IPS DF 19.7 (cell line): ENCODE measurements at regions not wholly inside any gene's neighbourhood (a gene's known extent, or its start where the extent isn't known, plus 50 kb on each side); places are given as distances from the start of the nearest gene placed in this dataset.

Experiments used
- DNase-seq: peaks from one replicate; pipeline ENCODE4 v3.0.0-alpha.2; 2013; ENCODE audit warnings: low read depth, low spot score

DNA sequence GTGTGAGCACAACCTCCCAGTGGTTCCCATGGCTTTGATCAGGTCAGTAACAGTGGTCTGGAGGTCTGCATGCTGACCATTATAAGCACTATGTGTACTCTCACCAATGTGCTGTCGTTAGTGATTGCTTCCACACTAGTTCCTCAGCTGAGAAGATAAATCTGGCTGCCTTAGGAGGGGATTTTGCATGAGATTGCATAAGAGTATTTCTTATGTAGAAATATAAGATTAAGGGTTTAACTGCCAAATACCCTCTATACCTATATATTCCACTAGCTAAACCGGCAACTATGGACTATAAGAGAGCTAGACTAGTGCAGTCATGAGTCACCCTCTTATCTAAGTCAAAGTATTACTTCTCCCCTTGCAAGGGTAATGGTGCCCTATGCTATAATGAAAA, 580.2 kb downstream of the CDH11 start:
- no peak for DNase-seq

DNA sequence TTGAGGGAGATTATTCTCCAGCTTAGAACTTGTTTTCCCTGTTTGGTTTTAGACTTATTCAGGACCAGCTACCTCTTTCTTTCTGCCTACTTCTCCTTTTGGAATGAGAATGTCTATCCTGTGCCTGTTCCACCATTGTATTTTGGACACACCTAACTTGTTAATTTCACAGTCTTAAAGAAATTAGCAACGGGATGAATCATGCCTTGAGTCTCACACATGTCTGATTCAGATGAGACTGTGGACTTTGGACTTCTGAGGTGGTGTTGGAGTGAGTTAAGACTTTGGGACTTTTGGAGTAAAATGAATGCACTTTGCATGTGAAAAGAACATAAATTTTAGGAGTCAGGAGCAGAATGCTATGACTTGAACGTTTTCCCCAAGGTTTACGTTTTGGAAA, 581.4 kb downstream of the CDH11 start:
- DNase-seq = no peak

DNA sequence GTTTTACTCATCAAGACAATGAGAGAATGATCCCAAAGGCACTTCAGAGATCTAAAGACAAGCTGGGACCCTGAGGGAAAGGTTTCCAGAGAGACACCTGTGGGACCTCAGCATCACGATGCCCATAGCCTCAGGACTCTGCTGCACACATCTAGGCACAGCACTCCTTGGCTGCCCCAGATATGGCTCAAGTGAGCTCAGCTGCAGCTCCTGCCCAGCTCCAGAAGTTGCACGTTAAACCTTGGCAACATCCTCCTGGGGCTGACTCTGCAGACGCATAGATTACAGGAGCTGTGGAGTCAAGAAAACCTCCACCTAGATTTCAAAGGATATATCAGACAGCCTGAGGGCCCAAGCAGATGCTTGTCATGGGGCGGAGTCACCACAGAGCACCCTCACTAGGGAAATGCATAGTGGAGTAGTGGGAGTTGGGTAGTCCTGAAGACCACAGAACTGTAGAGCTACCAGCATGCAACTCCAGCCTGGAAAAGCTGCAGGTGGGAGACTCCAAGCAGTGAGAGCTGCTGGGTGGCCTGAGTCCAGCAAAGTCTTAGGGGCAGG, 582.0 kb downstream of the CDH11 start:
- DNase-seq = no peak

DNA sequence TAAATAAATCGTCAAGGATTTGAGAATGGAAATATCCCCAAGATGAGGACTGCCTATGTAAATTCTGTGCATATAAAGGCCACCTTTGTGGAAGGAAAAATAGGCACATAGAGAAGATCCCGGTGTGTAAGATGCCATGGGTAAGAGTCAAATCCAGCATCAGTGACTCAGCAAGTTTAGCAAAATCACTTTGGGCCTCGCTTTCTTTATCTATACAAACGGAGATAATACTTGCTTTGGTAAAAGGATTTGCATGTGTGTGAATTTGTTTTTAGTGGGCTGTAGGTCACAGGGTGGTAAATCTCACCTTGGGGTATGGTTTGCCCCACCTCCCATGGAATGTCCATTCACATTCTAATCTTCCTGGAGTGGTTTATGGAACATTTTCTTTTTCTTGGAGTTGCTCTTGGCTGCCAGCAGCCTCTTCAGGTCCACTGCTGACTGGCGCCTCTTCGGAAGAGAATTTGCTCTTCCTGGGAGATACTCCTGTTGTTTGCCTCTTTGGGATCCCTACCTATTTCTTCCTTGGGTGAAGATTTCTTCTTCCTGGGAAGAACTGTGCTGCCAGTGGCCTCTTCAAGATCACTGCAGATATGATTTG, 587.6 kb downstream of the CDH11 start:
- DNase-seq = no peak

DNA sequence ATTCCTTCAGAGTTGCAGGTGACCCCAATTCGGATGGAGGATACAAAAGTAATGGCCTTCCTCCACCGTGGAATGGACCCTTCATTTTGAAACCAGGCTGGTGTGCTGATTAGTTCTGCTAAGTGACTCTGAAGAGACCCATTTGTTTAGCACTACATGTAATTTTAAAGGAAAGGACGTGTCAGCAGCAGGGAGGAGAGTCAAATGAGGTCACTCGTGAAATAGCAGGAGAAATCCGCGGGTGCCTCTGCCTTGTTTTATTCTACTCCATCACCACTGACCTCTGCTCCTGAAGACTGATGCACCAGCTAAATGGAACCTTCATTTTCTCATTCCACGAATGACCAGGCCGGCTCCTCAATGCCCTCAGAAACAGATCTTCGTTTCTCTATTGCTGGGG, 589.2 kb downstream of the CDH11 start:
- DNase-seq = no peak

DNA sequence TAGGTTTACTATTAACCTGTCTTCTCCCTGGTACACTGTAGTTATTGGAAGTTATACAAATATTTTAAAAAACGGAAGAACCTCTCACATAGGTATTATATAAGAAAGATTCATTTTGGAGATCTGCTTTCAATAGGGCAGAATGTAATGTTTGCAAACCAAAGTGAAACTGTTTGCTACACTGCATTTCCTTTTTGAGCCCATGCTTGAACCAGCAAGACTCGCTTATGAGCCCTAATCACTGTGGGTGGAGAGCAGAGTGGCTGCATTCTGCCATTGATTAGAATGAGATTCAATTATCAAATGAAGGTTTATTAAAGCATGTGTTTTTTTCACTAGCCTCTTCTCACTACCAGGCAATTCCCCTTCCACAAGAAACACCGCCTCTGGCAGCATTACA, 589.7 kb downstream of the CDH11 start:
- DNase-seq = no peak

DNA sequence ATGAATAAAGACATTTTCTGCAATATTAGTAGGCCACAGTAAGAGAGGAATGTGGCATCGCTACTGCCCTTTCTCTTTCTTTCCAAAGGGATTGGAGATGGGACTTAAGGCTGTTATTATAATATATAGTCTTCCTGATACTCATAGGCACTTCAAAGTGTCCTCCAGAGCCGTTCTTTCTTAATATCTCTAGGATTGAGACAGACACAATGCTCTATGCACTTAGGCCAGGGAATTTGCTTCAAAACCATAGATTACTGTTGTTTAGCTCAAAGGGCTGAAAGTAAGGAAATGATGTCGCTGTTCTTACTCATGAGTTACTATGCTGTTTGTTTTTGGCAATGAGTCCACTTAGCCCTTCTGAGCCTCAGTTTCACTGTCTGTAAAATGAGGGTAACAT, 590.5 kb downstream of the CDH11 start:
- DNase-seq = no peak

DNA sequence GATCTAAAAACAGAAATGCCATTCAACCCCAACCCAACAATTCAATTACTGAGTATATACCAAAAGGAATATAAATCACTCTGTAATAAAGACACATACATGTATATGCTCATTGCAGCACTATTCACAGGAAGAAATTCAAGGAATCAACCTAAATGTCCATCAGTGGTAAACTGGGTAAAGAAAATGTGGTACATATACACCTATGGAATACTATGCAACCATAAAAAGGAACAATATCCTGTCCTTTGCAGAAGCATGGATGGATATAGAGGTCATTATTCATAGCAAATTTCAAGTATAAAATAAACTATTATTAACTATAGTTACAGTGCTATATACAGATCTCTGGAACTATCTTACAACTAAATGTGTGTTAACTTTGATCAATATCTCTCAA, 599.3 kb downstream of the CDH11 start:
- no peak for DNase-seq

DNA sequence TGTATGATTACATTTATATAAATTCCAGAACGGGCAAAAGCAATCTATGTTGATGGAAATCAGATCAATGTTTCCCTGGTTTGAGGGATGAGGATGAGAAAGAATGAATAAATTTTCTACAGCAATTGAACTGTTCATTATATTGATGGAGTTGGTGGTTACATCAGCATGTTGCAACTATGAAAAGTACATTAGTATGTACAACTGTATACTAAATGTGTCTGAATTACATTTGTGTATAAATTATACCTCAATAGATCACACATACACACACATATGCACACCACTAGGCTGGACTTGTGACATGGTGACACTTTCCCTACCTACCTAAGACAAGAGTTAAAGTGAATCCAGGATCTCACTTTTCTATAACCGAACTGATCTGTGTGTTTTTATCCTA, 608.0 kb downstream of the CDH11 start:
- DNase-seq = no peak

DNA sequence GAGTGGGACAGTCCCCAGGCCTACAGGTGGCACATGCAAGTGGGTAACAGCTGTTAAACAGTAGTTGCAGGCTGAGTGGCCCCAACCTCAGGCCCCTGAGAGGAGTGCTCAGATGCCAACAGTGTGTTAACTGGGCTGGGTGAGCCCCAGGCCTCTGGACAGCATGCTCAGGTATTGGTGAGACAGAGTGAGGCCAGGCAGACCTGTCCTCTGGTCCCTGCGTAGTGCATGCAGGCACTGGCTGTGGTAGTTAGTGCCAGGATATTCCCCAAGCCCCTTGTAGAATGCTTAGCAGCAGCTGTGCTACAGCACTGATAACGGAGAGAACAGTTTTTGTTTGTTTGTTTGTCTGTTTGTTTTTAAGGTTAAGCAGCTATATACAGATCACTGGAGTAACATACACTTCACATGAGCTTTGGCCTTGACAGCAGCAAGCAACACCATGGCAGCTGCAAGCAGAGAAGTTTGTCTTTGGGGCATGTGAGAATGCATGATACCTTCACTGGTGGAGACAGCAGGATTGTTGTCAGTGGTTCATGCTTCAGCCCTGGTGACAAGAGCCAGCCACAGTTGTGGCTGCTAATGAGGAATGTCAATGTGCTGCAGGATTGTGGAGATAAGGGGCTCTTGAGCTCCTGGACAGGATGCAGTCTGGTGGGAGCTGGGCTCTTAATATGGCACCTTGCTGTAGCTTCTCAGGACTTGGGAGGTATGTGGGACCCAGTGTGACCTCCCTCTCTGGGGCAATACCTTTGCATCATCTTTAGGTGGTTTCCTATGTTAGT, 614.4 kb downstream of the CDH11 start:
- no peak for DNase-seq

DNA sequence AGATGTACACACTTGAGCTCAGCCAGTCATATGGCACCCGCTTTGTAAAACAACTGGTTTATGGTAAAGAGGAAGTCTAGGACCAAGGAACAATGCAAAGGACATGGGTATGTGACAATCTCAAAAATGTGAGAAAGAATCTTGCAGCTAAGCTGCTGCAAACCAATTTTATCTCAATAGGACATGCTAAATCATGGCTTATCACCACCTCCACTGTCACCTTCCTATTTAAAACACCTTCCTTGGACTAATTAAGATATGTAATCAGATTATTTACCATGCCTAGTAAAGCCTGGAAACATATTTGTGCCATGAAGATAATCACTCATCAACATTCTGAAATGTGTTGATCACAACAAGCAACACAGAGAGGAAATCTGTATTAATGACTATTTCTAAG, 622.7 kb downstream of the CDH11 start:
- no peak for DNase-seq

DNA sequence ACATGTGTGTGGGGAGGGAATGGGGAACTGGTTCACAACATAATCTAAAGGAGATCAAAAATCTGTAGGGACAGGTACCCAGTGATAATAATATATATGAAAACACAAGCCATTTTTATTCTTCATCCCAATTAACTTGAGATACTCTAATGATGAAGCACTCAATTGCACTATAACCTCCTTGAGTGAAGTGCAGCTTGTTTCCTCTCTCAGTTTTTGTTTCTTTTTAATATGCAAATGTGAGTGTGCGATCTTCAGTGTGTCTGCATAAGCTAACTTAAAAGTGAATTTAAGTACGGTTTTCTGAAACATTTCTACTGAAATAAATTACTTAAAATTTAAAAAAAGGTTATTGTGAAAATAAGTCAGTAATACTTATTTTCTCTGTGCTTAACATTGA, 623.5 kb downstream of the CDH11 start:
- no peak for DNase-seq

DNA sequence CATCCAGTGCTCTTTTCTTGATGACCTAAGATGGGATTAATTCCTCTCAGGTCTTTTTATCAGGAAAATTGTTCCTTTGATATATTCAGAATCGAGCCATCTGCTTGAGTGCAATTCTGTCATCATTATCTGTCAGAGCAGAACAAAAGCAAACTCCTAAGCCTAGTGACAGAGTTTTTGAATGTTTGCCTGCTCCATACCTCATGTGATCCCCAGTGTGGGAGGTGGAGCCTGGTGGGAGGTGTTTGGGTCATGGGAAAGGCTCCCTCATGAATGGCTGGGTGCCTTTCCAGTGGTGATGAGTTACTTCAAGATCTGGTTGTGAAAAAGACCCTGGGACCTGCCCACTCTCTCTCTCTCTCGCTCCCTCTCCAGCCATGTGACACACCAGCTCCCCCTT, 628.2 kb downstream of the CDH11 start:
- no peak for DNase-seq

DNA sequence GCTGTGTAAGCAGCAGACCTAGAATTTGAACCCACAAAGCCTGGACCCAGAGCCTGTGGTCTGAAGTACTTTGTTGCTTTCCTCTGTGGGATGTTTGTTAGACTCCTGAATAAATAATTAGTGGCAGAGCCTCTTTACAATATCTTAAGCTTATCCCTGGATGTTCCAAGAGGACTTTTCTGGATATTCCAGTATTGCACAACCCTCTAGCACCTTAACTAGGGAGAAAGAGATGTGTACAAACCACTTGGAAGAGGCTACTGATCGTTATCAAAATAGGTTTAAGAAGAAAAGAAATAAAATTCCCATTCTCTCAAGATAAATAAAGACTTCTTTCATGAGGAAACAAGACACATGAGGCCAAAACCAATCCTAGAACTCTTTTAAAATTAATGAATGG, 632.4 kb downstream of the CDH11 start:
- no peak for DNase-seq

DNA sequence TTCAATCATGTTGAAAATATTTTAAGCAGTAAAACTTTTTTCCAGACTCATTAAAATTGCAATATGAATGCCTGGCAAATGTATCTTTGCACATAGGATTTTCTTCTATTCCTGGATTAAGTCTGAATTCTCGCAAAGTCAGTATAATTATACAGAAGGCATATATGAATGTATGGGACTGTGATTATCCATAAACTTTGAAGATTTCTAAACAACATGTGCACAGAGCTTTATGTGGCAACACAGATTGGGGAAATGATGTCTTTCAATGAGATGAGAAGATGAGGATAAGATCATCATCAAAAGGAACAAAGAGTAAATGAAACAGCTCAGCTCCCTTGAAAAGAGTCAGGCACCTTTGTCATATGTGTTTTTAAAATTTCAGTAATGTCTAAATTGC, 635.3 kb downstream of the CDH11 start:
- DNase-seq = no peak

DNA sequence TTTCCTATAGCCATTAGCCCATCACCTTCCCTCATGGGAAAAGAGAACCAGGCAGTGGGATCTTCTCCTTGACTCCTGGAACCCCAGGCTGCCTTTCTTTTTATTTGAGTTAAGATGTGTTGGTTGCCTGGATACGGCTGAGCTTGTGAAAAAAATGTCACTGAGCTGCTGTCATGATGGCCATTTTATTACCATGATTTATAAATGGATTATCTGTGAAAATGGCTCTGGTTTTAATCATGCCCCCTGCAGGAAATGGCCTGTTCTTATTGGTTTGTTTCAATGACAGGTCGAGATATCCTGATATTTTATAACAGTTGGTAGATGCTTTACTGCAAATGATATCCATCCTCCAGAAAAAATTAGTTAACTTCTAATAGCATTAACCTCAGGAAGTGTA, 640.4 kb downstream of the CDH11 start:
- no peak for DNase-seq

DNA sequence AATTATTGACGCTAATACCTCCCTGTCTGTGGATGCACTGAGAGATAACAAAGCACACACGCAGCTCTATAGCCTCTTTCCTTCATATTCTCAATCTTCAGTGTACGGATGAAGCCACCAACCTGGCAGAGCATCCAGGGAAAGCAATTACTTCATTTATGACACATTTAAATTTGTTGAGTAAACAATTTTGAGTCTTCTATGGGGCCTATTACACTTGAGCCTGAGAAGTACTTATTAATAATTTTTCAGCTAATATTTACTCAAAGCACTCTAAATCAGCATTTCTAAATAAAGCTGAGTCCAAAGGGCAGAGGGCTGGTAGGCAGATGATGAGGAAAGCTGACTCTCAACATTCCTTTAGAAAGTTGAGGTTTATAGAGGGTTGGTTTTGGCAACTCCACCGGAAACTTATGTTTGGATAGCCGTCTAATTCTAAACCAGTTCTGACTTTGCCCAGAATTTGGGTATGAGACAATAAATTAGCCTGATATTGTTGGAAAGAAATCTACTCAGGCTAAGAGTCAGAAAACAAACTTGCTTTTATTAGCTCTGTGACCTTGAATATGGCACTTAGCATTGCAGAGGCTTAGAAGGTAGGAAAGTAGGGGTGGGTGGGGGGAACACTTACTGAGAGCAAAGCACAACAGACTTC, 643.5 kb downstream of the CDH11 start:
- DNase-seq = no peak

DNA sequence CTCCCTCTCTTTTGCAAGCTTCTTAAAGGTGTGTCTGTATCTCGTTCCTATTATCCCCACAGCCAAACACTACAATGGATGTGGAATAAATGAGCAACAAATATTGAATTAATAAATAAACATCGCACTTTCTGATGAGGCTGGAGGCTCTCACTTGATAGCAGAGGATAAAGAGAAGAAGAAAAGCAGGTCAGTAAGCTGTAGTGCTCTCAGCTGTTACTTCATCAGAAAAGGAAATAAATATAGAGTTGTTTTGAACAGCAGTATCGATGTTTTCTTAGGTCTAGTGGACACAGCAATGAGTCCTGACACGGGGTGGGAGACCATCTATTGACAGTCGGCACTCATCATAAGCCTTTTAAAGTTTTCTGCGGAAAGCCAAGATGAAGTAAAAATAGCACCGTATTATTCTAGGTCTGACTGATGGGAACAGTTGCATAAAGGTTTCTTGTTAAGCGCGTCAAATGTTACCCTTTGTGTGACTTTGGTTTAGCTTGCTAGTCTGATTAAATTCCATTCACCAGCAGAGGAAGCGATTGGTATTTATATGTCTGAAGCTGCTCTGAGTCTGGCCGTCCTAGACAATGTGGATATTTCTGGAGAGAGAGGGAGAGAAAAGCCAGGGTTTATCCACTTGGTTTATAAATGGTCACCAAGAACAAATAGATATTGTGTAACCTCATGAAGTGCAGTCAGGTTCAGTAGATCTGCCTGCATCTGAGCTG, 646.1 kb downstream of the CDH11 start:
- no peak for DNase-seq

DNA sequence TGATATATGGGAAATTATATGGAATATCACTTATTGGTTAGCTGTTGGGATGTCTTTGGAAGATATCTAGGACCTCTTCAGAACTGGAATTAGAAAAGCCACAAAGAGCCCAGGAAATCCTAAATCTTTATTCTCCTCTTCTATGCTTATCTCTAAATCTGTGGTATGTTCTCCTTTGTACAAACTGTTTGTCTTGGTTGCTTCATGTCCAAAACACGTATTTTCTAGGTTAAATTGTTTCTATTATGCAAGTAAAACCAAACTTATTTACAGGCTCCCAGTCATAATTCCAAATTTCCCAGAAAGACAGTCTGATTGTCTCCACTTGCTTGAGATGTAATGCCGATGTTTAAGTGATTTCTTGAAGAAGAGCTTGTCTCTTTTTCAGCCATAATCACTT, 650.9 kb downstream of the CDH11 start:
- no peak for DNase-seq

DNA sequence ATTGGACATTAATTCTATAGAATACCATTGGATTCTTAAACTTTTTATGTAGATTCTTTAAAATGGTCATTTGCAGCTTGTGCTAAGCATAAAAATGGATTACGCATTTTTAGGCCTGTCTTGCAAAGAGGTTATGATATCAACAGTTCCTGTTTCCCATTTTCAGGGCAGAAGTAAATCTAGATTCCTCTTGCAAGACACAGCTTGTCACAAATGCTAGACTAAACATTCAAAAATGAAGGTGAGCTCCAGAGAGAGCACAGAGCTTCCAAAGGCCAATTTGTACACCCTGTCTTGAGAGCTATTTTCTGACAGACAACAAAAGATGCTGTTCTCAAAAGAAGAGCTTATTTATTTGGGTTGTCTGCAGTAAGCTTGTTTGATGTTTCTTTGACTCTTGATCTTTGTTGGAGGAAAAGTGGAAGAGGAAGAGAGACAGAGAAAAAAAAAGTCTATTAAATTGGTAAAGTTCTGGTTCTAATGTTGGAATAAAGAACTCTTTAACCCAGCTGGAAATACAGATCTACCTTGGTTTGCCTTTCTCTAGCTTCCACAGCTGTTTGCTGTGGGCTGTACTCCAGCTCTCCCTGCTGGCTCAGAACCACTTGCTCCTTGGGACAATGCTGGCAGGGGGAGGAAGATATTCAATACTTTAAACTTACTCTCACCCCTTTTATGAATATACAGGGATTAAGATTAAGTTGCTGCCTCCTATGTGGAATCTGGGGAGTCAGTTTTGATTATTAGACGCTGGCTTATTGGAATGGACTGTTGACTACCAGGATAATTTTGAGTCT, 651.8 kb downstream of the CDH11 start:
- no peak for DNase-seq

DNA sequence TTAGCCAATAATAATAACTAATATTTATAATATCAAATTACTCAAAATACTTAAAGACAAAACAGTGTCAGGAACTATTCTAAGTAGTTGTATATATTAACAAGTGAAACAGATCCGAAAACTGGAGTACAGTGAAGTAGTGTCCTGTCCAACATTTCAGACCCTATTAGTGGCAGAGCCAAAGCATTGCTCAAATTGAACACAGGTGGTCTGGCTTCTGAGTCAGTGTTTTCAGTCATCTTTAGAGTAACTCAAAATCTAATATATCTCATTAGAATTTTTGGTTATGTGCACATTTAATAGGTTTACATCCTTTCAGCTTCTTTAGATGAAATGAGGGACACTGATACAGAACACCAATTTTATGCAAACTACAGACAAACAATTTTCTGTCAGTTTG, 652.5 kb downstream of the CDH11 start:
- no peak for DNase-seq
